HCT116 (cell line): ENCODE measurements at regions not wholly inside any gene's neighbourhood (a gene's known extent, or its start where the extent isn't known, plus 50 kb on each side); places are given as distances from the start of the nearest gene placed in this dataset.

Source experiments
- ATAC-seq: fragments of 200-7000 bp; cut with Tn5 transposase; 2 replicates; pipeline ENCODE4 v1.9.1; 2020; ENCODE audit warnings: mild to moderate bottlenecking, moderate library complexity
- BruUV-seq: library from RNA; stranded (reverse); fragments of 400-500 nt; replicated peaks from 2 replicates; lab custom pipeline; 2021; lab: Mats Ljungman, UMichigan
- CTCF ChIA-PET: fragments of 300-600 bp; sonication (Branson Sonifier 250); formaldehyde crosslinking; loops from one replicate; lab custom pipeline; 2021; ENCODE audit warnings: antibody characterized with exemption; lab: Charles Lee
- POLR2A ChIA-PET: fragments of 300-600, 350-600 bp; sonication (Branson Sonifier 250); formaldehyde crosslinking; loops from one replicate; lab custom pipeline; 2021; ENCODE audit warnings: antibody characterized with exemption; lab: Charles Lee
- RAD21 ChIA-PET, 2 experiments: fragments of 300-600 bp; sonication (Branson Sonifier 250); formaldehyde crosslinking; loops; one replicate each; lab custom pipeline; 2023; ENCODE audit warnings: low total read pairs in 2 of 2; ENCODE audit not compliant: uncharacterized antibody in 2 of 2, unreplicated experiment in 2 of 2, low non-redundant PET in 1 of 2; lab: Charles Lee
- DNase-seq: peaks from one replicate; pipeline ENCODE4 v3.0.0-alpha.2; 2010; ENCODE audit warnings: low read depth, low spot score
- H2AFZ ChIP-seq: fragments of 200-600 bp; shearing (Covaris generic), sonication (generic); 2 replicates; pipeline ENCODE4 v1.6.1; 2017; ENCODE audit warnings: low read depth, mixed run types, mixed read lengths, antibody characterized with exemption, low read length; ENCODE audit not compliant: poor library complexity, severe bottlenecking
- H3K27ac ChIP-seq: 2 replicates; pipeline ENCODE4 v1.5.1; 2012; ENCODE audit warnings: low read depth, low read length
- H3K27me3 ChIP-seq: fragments of 200-600 bp; sonication (generic); 2 replicates; pipeline ENCODE4 v1.6.1; 2016; ENCODE audit warnings: mixed run types, low read length, mixed read lengths; ENCODE audit not compliant: insufficient read depth
- H3K36me3 ChIP-seq, 2 experiments: fragments of 200-500 bp in 1 of 2; fragments of 200-600 bp in 1 of 2; sonication (Bioruptor generic) in 1 of 2; sonication (generic) in 1 of 2; 2 replicates each; pipeline versions ENCODE4 v1.5.1 to v1.6.1; 2014 to 2016; ENCODE audit warnings: low read length in 2 of 2, inconsistent platforms in 1 of 2, mixed read lengths in 1 of 2, mixed run types in 1 of 2; ENCODE audit not compliant: insufficient read depth in 2 of 2, control insufficient read depth in 1 of 2
- H3K4me1 ChIP-seq, 2 experiments: fragments of 200-600 bp in 1 of 2; sonication (generic) in 1 of 2; 2 replicates each; pipeline versions ENCODE4 v1.5.1 to v1.6.1; 2012 to 2017; ENCODE audit warnings: low read length in 2 of 2, inconsistent platforms in 1 of 2, mild to moderate bottlenecking in 1 of 2, mixed read lengths in 1 of 2, mixed run types in 1 of 2, moderate library complexity in 1 of 2; ENCODE audit not compliant: insufficient read depth in 2 of 2, control insufficient read depth in 1 of 2
- H3K4me2 ChIP-seq: fragments of 200-600 bp; sonication (generic); 2 replicates; pipeline ENCODE4 v1.6.1; 2017; ENCODE audit warnings: mixed run types, low read length, mixed read lengths
- H3K4me3 ChIP-seq, 2 experiments: fragments of 200-600 bp in 1 of 2; sonication (generic) in 1 of 2; replicated peaks in 1 of 2; 2 replicates each; pipeline ENCODE4 v1.5.1; 2011 to 2016; ENCODE audit warnings: low read length in 2 of 2, control low read depth in 1 of 2, low read depth in 1 of 2, mild to moderate bottlenecking in 1 of 2, mixed read lengths in 1 of 2, mixed run types in 1 of 2
- H3K79me2 ChIP-seq: fragments of 200-600 bp; sonication (generic); 2 replicates; pipeline ENCODE4 v1.6.1; 2017; ENCODE audit warnings: mild to moderate bottlenecking, mixed run types, low read length, moderate library complexity, mixed read lengths; ENCODE audit not compliant: insufficient read depth
- H3K9ac ChIP-seq: fragments of 200-600 bp; sonication (generic); 2 replicates; pipeline ENCODE4 v1.6.1; 2016; ENCODE audit warnings: low read length, mixed read lengths
- H3K9me2 ChIP-seq: fragments of 200-600 bp; sonication (generic), shearing (Covaris generic); 2 replicates; pipeline ENCODE4 v1.6.1; 2017; ENCODE audit warnings: mixed run types, mild to moderate bottlenecking, moderate library complexity; ENCODE audit not compliant: insufficient read depth
- H3K9me3 ChIP-seq, 2 experiments: fragments of 200-500 bp in 1 of 2; fragments of 200-600 bp in 1 of 2; sonication (Bioruptor generic) in 1 of 2; sonication (generic) in 1 of 2; 2 replicates each; pipeline ENCODE4 v1.6.1; 2014 to 2017; ENCODE audit warnings: low read length in 2 of 2, mixed read lengths in 2 of 2, inconsistent platforms in 1 of 2, low read depth in 1 of 2, mild to moderate bottlenecking in 1 of 2, mixed run types in 1 of 2, moderate library complexity in 1 of 2; ENCODE audit not compliant: control insufficient read depth in 1 of 2, insufficient read depth in 1 of 2
- H4K20me1 ChIP-seq: fragments of 200-600 bp; sonication (generic), shearing (Covaris generic); 2 replicates; pipeline ENCODE4 v1.6.1; 2017; ENCODE audit warnings: mixed run types, mild to moderate bottlenecking, moderate library complexity; ENCODE audit not compliant: insufficient read depth
- FOSL1 ChIP-seq: IDR thresholded peaks from 2 replicates; pipeline ENCODE4 v1.6.1; 2012; ENCODE audit warnings: low read depth
- JUND ChIP-seq: IDR thresholded peaks from 2 replicates; pipeline ENCODE4 v1.6.1; 2012
- RAD21 ChIP-seq: IDR thresholded peaks from 2 replicates; pipeline ENCODE4 v1.6.1; 2012; ENCODE audit warnings: low read depth, mild to moderate bottlenecking
- REST ChIP-seq: IDR thresholded peaks from 2 replicates; pipeline ENCODE4 v1.6.1; 2012; ENCODE audit warnings: low read depth
- TCF7L2 ChIP-seq: IDR thresholded peaks from 2 replicates; pipeline ENCODE4 v1.7.0; 2011; ENCODE audit warnings: borderline replicate concordance, inconsistent platforms; ENCODE audit not compliant: insufficient read depth, insufficient read length; ENCODE audit errors: extremely low read depth
- ZBTB33 ChIP-seq: IDR thresholded peaks from 2 replicates; pipeline ENCODE4 v1.6.1; 2011; ENCODE audit warnings: mild to moderate bottlenecking, low read length, moderate library complexity; ENCODE audit not compliant: insufficient replicate concordance; ENCODE audit errors: extremely low read depth
- ZFX ChIP-seq: fragments of 450-650 bp; IDR thresholded peaks from 2 replicates; pipeline ENCODE4 v1.6.1; 2017
- ZNF274 ChIP-seq: fragments of 200-500 bp; sonication (Bioruptor generic); IDR thresholded peaks from 2 replicates; pipeline ENCODE4 v1.6.1; 2014; ENCODE audit warnings: mild to moderate bottlenecking, low read depth, low read length, inconsistent platforms
- intact Hi-C: fragments of 100-400 bp; cut with micrococcal nuclease; formaldehyde crosslinking; loops from 2 replicates; pipeline ENCODE4 v1.10.0; 2022

GRCh38 chr7:15749631-15750030, 63.1 kb upstream of the MEOX2 start:
- Histone ChIP-seq H3K4me3 (no peak overlapping the region), H3K4me2 (no peak overlapping the region), H3K9me3 (no peaks in the 10 kb centered on the region), H3K27me3 (no peaks in the 10 kb centered on the region), H3K4me1 (no peaks in the 10 kb centered on the region), H2AFZ (no peak overlapping the region), H3K27ac (no peak overlapping the region), H3K79me2 (no peaks in the 10 kb centered on the region), H3K9ac (no peak overlapping the region), H4K20me1 (no peaks in the 10 kb centered on the region), H3K36me3 (no peaks in the 10 kb centered on the region), H3K9me2 (no peaks in the 10 kb centered on the region)
- POLR2A ChIA-PET: no interaction called here
- no peak for TF ChIP-seq FOSL1
- no peak for TF ChIP-seq REST
- no peak for TF ChIP-seq ZBTB33
- TF ChIP-seq ZFX: no peak
- TF ChIP-seq TCF7L2: no peak
- TF ChIP-seq ZNF274: no peak
- no peak for TF ChIP-seq JUND
- no peak for TF ChIP-seq RAD21
- intact Hi-C loops: no loop called here
- ATAC-seq (no peak), DNase-seq (no peak)
- BruUV-seq: no TSS peak
- CTCF ChIA-PET: no interaction called here
- RAD21 ChIA-PET: no interaction called here
